ENCODE measurements at regions not wholly inside any gene's neighbourhood (a gene's known extent, or its start where the extent isn't known, plus 50 kb on each side); places are given as distances from the start of the nearest gene placed in this dataset.
"Not testable (repeated sequence)": the region's sequence is repeated elsewhere in the genome, so short reads cannot be mapped to it uniquely, and the experiment has no call there.

DNA sequence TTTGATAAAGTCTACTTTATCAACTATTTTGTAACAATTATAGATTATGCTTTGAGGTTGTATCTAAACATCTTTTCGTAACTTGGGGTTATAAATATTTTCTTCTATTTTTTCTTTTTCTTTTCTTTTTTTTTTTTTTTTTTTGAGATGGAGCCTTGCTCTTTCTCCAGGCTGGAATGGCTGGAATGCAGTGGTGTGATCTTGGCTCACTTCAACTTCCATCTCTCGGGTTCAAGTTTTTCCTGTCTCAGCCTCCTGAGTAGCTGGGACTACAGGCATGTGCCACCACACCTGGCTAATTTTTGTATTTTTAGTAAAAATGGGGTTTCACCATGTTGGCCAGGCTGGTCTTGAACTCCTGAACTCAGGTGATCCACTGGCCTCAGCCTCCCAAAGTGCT lies 108.8 kb downstream of the CDC14C start:
- not testable (repeated sequence) for TF ChIP-seq CTCF (IDR thresholded peaks at IDR 0.05 in 8 of 11, conservative IDR thresholded peaks at IDR 0.05 in 3 of 11); POLR2A (IDR thresholded peaks at IDR 0.05); POLR2AphosphoS5 (IDR thresholded peaks at IDR 0.05)

All from spleen (tissue), 7 donors.